H9 (cell line): ENCODE measurements at regions not wholly inside any gene's neighbourhood (a gene's known extent, or its start where the extent isn't known, plus 50 kb on each side); places are given as distances from the start of the nearest gene placed in this dataset.

Experiments
- DNase-seq: peaks from one replicate; pipeline ENCODE4 v3.0.0-alpha.2; 2017
- H2AFZ ChIP-seq: one replicate; pipeline ENCODE4 v1.6.1; 2013; ENCODE audit warnings: mild to moderate bottlenecking, low read length, control low read depth, moderate library complexity
- H2AK5ac ChIP-seq: 2 replicates; pipeline ENCODE4 v1.6.1; 2013; ENCODE audit warnings: low read length, control low read depth, mixed read lengths; ENCODE audit not compliant: insufficient read length
- H2BK120ac ChIP-seq: one replicate; pipeline ENCODE4 v1.6.1; 2013; ENCODE audit warnings: low read depth, mild to moderate bottlenecking, low read length, control low read depth, inconsistent platforms; ENCODE audit not compliant: poor library complexity, severe bottlenecking
- H2BK12ac ChIP-seq: 2 replicates; pipeline ENCODE4 v1.6.1; 2013; ENCODE audit warnings: low read length, control low read depth, mixed read lengths, low read depth; ENCODE audit not compliant: insufficient read length
- H2BK15ac ChIP-seq: 2 replicates; pipeline ENCODE4 v1.6.1; 2013; ENCODE audit warnings: low read depth, low read length, control low read depth
- H2BK20ac ChIP-seq: one replicate; pipeline ENCODE4 v1.6.1; 2013; ENCODE audit warnings: low read depth, mild to moderate bottlenecking, low read length, control low read depth, inconsistent platforms; ENCODE audit not compliant: poor library complexity, severe bottlenecking
- H2BK5ac ChIP-seq: 2 replicates; pipeline ENCODE4 v1.6.1; 2013; ENCODE audit warnings: low read length, control low read depth, mixed read lengths; ENCODE audit not compliant: insufficient read length
- H3K14ac ChIP-seq: 2 replicates; pipeline ENCODE4 v1.6.1; 2013; ENCODE audit warnings: low read length, control low read depth; ENCODE audit not compliant: insufficient read depth
- H3K18ac ChIP-seq: 2 replicates; pipeline ENCODE4 v1.6.1; 2013; ENCODE audit warnings: low read depth, mild to moderate bottlenecking, mixed read lengths, low read length, control low read depth; ENCODE audit not compliant: insufficient read length
- H3K23ac ChIP-seq: 2 replicates; pipeline ENCODE4 v1.6.1; 2013; ENCODE audit warnings: low read length, control low read depth, mixed read lengths, low read depth; ENCODE audit not compliant: insufficient read length
- H3K23me2 ChIP-seq: 2 replicates; pipeline ENCODE4 v1.6.1; 2013; ENCODE audit warnings: low read depth, mild to moderate bottlenecking, mixed read lengths, low read length, control low read depth; ENCODE audit not compliant: insufficient read length, poor library complexity, severe bottlenecking
- H3K27ac ChIP-seq: 2 replicates; pipeline ENCODE4 v1.5.1; 2013; ENCODE audit warnings: low read length, control low read depth, mixed read lengths, low read depth; ENCODE audit not compliant: insufficient read length
- H3K27me3 ChIP-seq: 2 replicates; pipeline ENCODE4 v1.6.1; 2013; ENCODE audit warnings: low read length, control low read depth, inconsistent platforms; ENCODE audit not compliant: insufficient read depth
- H3K4ac ChIP-seq: 2 replicates; pipeline ENCODE4 v1.6.1; 2013; ENCODE audit warnings: low read depth, mild to moderate bottlenecking, control low read depth, inconsistent platforms, low read length, moderate library complexity
- H3K4me1 ChIP-seq: 2 replicates; pipeline ENCODE4 v1.6.1; 2013; ENCODE audit warnings: low read length, control low read depth, inconsistent platforms; ENCODE audit not compliant: insufficient read depth
- H3K4me2 ChIP-seq: 2 replicates; pipeline ENCODE4 v1.6.1; 2013; ENCODE audit warnings: low read length, control low read depth, mixed read lengths; ENCODE audit not compliant: insufficient read length, insufficient read depth
- H3K56ac ChIP-seq: 2 replicates; pipeline ENCODE4 v1.6.1; 2013; ENCODE audit warnings: low read depth, mild to moderate bottlenecking, mixed read lengths, low read length, control low read depth; ENCODE audit not compliant: insufficient read length
- H3K79me1 ChIP-seq: 2 replicates; pipeline ENCODE4 v1.6.1; 2013; ENCODE audit warnings: low read depth, mild to moderate bottlenecking, moderate library complexity, low read length, control low read depth, inconsistent platforms; ENCODE audit not compliant: insufficient read depth, poor library complexity, severe bottlenecking
- H3K79me2 ChIP-seq: 2 replicates; pipeline ENCODE4 v1.6.1; 2013; ENCODE audit warnings: low read length, control low read depth, inconsistent platforms; ENCODE audit not compliant: insufficient read depth
- H3K9ac ChIP-seq: 2 replicates; pipeline ENCODE4 v1.6.1; 2013; ENCODE audit warnings: low read length, control low read depth, mixed read lengths; ENCODE audit not compliant: insufficient read length; ENCODE audit errors: extremely low read depth
- H3K9me3 ChIP-seq: one replicate; pipeline ENCODE4 v1.6.1; 2013; ENCODE audit warnings: low read depth, low read length, inconsistent platforms; ENCODE audit not compliant: control insufficient read depth
- H3T11ph ChIP-seq: one replicate; pipeline ENCODE4 v1.6.1; 2013; ENCODE audit warnings: mild to moderate bottlenecking, low read length, control low read depth, inconsistent platforms
- H4K20me1 ChIP-seq: one replicate; pipeline ENCODE4 v1.6.1; 2013; ENCODE audit not compliant: control insufficient read depth, insufficient read length, insufficient read depth
- H4K5ac ChIP-seq: 2 replicates; pipeline ENCODE4 v1.6.1; 2013; ENCODE audit warnings: low read depth, mild to moderate bottlenecking, mixed read lengths, low read length, control low read depth; ENCODE audit not compliant: insufficient read length
- H4K8ac ChIP-seq: replicated peaks from 2 replicates; pipeline ENCODE4 v1.6.1; 2013; ENCODE audit warnings: low read length, control low read depth, mixed read lengths, low read depth; ENCODE audit not compliant: insufficient read length
- H4K91ac ChIP-seq: 2 replicates; pipeline ENCODE4 v1.6.1; 2013; ENCODE audit warnings: low read depth, mild to moderate bottlenecking, moderate library complexity, mixed read lengths, low read length, control low read depth; ENCODE audit not compliant: insufficient read length
- H3K27ac Mint-ChIP-seq, 3 experiments: 2 replicates in 2 of 3; 3 replicates in 1 of 3; pipeline ENCODE4 v1.8.0; 2020 to 2021; ENCODE audit warnings: mixed read lengths in 3 of 3, mild to moderate bottlenecking in 1 of 3, moderate library complexity in 1 of 3
- H3K27me3 Mint-ChIP-seq: 2 replicates; pipeline ENCODE4 v1.8.0; 2021; ENCODE audit warnings: low read depth, mild to moderate bottlenecking, moderate library complexity, mixed read lengths
- H3K36me3 Mint-ChIP-seq, 3 experiments: 2 replicates in 2 of 3; 3 replicates in 1 of 3; pipeline ENCODE4 v1.8.0; 2020 to 2021; ENCODE audit warnings: low read depth in 3 of 3, mixed read lengths in 3 of 3; ENCODE audit not compliant: insufficient read depth in 1 of 3
- H3K4me1 Mint-ChIP-seq, 2 experiments: 2 replicates each; pipeline ENCODE4 v1.8.0; 2020; ENCODE audit warnings: mixed read lengths in 2 of 2
- H3K4me3 Mint-ChIP-seq, 2 experiments: 2 replicates in 1 of 2; 3 replicates in 1 of 2; pipeline ENCODE4 v1.8.0; 2020 to 2021; ENCODE audit warnings: mild to moderate bottlenecking in 2 of 2, mixed read lengths in 2 of 2, moderate library complexity in 1 of 2
- H3K9me3 Mint-ChIP-seq, 2 experiments: 2 replicates in 1 of 2; 3 replicates in 1 of 2; pipeline ENCODE4 v1.8.0; 2020; ENCODE audit warnings: mild to moderate bottlenecking in 2 of 2, mixed read lengths in 2 of 2, moderate library complexity in 1 of 2
- WGBS: extraction: QIAGEN DNeasy Blood & Tissue Kit; methylation state at CpG from one replicate; pipeline ENCODE4 v1.1.7; 2013; ENCODE audit warnings: missing lambda C conversion rate, low lambda C conversion rate, mixed read lengths; ENCODE audit not compliant: insufficient read length; ENCODE audit errors: extremely low coverage; 5-methylcytosine and 5-hydroxymethylcytosine counted together
- TF ChIP-seq, protein P1 (sequence below): fragments of 200-600 bp; sonication (generic); conservative IDR thresholded peaks from 3 replicates; pipeline ENCODE4 v1.8.0; 2021; ENCODE audit warnings: antibody characterized with exemption, mild to moderate bottlenecking

DNA sequence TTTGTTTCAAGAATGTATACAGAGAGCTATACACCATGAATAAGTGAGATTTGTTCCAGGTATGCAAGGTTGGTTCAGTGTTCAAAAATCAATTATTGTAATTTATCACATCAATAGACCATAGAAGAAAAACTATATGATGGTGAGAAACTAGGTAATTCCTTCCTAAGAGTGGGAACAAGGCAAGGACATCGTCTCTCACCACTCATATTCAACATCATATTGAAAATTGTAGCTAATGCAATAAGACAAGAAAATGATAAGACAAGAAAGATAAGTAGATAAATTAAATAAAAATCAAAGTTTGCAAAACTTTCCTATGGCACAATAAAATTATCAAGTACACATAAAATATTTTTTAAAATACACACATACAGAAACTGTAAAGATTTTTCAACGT lies 385.3 kb upstream of the COBL start:
- Histone ChIP-seq H3K4me1 (no peaks in the 10 kb centered on the region), H3K9ac (no peak overlapping the region), H2BK20ac (no peak overlapping the region), H4K20me1 (no peaks in the 10 kb centered on the region), H3K23me2 (no peaks in the 10 kb centered on the region), H3T11ph (no peak overlapping the region), H3K14ac (no peak overlapping the region), H3K27ac (no peak overlapping the region), H3K27me3 (no peaks in the 10 kb centered on the region), H2AK5ac (no peak overlapping the region), H3K4ac (no peak overlapping the region), H3K9me3 (no peaks in the 10 kb centered on the region), H2BK12ac (no peak overlapping the region), H3K18ac (no peak overlapping the region), H3K4me2 (no peak overlapping the region), H3K79me2 (no peaks in the 10 kb centered on the region), H4K91ac (no peak overlapping the region), H2BK120ac (no peak overlapping the region), H3K79me1 (no peaks in the 10 kb centered on the region), H2BK15ac (no peak overlapping the region), H4K5ac (no peak overlapping the region), H2AFZ (no peak overlapping the region), H4K8ac (no peak overlapping the region), H3K56ac (no peak overlapping the region), H3K23ac (no peak overlapping the region), H2BK5ac (no peak overlapping the region)
- Mint-ChIP-seq H3K9me3 (peaks cover 8% of the 10 kb centered on the region in 2 experiments; a peak in 3 of 5 replicates), H3K27ac (no peak overlapping the region), H3K4me1 (no peaks in the 10 kb centered on the region), H3K4me3 (no peak overlapping the region), H3K27me3 (no peaks in the 10 kb centered on the region), H3K36me3 (no peaks in the 10 kb centered on the region)
- WGBS = no CpG with 5 or more reads among the region's 2 CpGs
- TF ChIP-seq, protein P1, sequence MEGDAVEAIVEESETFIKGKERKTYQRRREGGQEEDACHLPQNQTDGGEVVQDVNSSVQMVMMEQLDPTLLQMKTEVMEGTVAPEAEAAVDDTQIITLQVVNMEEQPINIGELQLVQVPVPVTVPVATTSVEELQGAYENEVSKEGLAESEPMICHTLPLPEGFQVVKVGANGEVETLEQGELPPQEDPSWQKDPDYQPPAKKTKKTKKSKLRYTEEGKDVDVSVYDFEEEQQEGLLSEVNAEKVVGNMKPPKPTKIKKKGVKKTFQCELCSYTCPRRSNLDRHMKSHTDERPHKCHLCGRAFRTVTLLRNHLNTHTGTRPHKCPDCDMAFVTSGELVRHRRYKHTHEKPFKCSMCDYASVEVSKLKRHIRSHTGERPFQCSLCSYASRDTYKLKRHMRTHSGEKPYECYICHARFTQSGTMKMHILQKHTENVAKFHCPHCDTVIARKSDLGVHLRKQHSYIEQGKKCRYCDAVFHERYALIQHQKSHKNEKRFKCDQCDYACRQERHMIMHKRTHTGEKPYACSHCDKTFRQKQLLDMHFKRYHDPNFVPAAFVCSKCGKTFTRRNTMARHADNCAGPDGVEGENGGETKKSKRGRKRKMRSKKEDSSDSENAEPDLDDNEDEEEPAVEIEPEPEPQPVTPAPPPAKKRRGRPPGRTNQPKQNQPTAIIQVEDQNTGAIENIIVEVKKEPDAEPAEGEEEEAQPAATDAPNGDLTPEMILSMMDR = no peak
- DNase-seq = no peak
